DMS114 treated with DMSO at 0.1 percent for 48 hours (cell line): ENCODE measurements at regions not wholly inside any gene's neighbourhood (a gene's known extent, or its start where the extent isn't known, plus 50 kb on each side); places are given as distances from the start of the nearest gene placed in this dataset.

ENCODE experiments used
- DNase-seq: peaks from one replicate; lab custom pipeline; 2025; ENCODE audit not compliant: unreplicated experiment; lab: John Stamatoyannopoulos, UW

GRCh38 chr1:68955424-68955823 lies 458.5 kb upstream of the DEPDC1 start:
- DNase-seq: no peak

- no peak for DNase-seq
Measured at GRCh38 chr1:68958958-68959357, 462.1 kb upstream of the DEPDC1 start.

- DNase-seq: no peak
Measured at GRCh38 chr1:68959461-68960030, 462.7 kb upstream of the DEPDC1 start.

- no peak for DNase-seq
Measured at GRCh38 chr1:68961143-68961542, 464.3 kb upstream of the DEPDC1 start.

GRCh38 chr1:68963353-68963752 lies 466.5 kb upstream of the DEPDC1 start:
- DNase-seq: no peak

GRCh38 chr1:68969441-68969840 lies 472.6 kb upstream of the DEPDC1 start:
- no peak for DNase-seq

- DNase-seq: no peak
Measured at GRCh38 chr1:68970571-68970970, 473.7 kb upstream of the DEPDC1 start.

- DNase-seq: no peak
Measured at GRCh38 chr1:68973459-68974244, 476.8 kb upstream of the DEPDC1 start.

GRCh38 chr1:68974447-68974846 lies 477.6 kb upstream of the DEPDC1 start:
- DNase-seq: no peak

GRCh38 chr1:68975212-68975933 lies 478.5 kb upstream of the DEPDC1 start:
- DNase-seq: no peak

GRCh38 chr1:68976916-68977610 lies 480.2 kb upstream of the DEPDC1 start:
- DNase-seq: no peak

- no peak for DNase-seq
Measured at GRCh38 chr1:68979891-68980290, 483.0 kb upstream of the DEPDC1 start.

- no peak for DNase-seq
Measured at GRCh38 chr1:68984289-68984688, 487.4 kb upstream of the DEPDC1 start.

- DNase-seq: no peak
Measured at GRCh38 chr1:68994096-68994495, 497.2 kb upstream of the DEPDC1 start.

- no peak for DNase-seq
Measured at GRCh38 chr1:69016468-69016867, 519.6 kb upstream of the DEPDC1 start.

- DNase-seq: no peak
Measured at GRCh38 chr1:69029649-69030048, 532.8 kb upstream of the DEPDC1 start.

GRCh38 chr1:69038379-69038778 lies 529.3 kb upstream of the LRRC7 start:
- DNase-seq: no peak

- no peak for DNase-seq
Measured at GRCh38 chr1:69045572-69045971, 522.1 kb upstream of the LRRC7 start.

- no peak for DNase-seq
Measured at GRCh38 chr1:69055194-69055593, 512.5 kb upstream of the LRRC7 start.

- DNase-seq: no peak
Measured at GRCh38 chr1:69058454-69058853, 509.3 kb upstream of the LRRC7 start.

GRCh38 chr1:69070660-69071373 lies 496.9 kb upstream of the LRRC7 start:
- no peak for DNase-seq
